ENCODE measurements at regions not wholly inside any gene's neighbourhood (a gene's known extent, or its start where the extent isn't known, plus 50 kb on each side); places are given as distances from the start of the nearest gene placed in this dataset.

GRCh38 chr9:19995619-19996018 is 206.8 kb upstream of the SLC24A2 start:
- TF ChIP-seq EZH2phosphoT487 (IDR thresholded peaks at IDR 0.05; ENCODE audit: borderline replicate concordance, low read depth, low read length) (no peak), CTCF (conservative IDR thresholded peaks at IDR 0.05; ENCODE audit: low read length) (no peak)

All from OCI-LY7 (cell line).